GM12875 (cell line): ENCODE measurements at regions not wholly inside any gene's neighbourhood (a gene's known extent, or its start where the extent isn't known, plus 50 kb on each side); places are given as distances from the start of the nearest gene placed in this dataset.

Experiments used
- H3K4me3 ChIP-seq: one replicate; pipeline ENCODE4 v1.5.1; 2011; ENCODE audit warnings: low read depth, low read length, control low read depth
- TF ChIP-seq, protein P1 (sequence below): IDR thresholded peaks from 2 replicates; pipeline ENCODE4 v1.5.1; 2011; ENCODE audit warnings: low read depth, mild to moderate bottlenecking, control low read depth, inconsistent platforms, low read length, moderate library complexity, borderline replicate concordance; ENCODE audit not compliant: insufficient read depth

DNA sequence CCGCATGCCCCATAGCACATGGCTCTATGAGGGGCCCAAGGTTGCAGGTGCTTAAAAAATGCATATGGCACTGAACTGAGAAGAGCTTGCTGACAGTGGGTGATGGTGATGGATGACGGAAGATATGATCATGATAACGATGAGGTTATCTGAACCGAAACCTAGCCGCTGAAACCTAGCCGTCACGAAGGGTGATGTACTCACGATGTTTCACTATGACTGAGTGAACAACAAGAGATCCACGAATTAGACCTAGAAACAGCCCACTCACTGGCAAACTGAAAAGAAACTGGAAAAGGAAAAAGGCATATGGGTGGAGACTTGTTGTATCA lies 57.6 kb upstream of the BCL6 start:
- TF ChIP-seq, protein P1, sequence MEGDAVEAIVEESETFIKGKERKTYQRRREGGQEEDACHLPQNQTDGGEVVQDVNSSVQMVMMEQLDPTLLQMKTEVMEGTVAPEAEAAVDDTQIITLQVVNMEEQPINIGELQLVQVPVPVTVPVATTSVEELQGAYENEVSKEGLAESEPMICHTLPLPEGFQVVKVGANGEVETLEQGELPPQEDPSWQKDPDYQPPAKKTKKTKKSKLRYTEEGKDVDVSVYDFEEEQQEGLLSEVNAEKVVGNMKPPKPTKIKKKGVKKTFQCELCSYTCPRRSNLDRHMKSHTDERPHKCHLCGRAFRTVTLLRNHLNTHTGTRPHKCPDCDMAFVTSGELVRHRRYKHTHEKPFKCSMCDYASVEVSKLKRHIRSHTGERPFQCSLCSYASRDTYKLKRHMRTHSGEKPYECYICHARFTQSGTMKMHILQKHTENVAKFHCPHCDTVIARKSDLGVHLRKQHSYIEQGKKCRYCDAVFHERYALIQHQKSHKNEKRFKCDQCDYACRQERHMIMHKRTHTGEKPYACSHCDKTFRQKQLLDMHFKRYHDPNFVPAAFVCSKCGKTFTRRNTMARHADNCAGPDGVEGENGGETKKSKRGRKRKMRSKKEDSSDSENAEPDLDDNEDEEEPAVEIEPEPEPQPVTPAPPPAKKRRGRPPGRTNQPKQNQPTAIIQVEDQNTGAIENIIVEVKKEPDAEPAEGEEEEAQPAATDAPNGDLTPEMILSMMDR = no peak
- no peak overlapping the region for H3K4me3 ChIP-seq

DNA sequence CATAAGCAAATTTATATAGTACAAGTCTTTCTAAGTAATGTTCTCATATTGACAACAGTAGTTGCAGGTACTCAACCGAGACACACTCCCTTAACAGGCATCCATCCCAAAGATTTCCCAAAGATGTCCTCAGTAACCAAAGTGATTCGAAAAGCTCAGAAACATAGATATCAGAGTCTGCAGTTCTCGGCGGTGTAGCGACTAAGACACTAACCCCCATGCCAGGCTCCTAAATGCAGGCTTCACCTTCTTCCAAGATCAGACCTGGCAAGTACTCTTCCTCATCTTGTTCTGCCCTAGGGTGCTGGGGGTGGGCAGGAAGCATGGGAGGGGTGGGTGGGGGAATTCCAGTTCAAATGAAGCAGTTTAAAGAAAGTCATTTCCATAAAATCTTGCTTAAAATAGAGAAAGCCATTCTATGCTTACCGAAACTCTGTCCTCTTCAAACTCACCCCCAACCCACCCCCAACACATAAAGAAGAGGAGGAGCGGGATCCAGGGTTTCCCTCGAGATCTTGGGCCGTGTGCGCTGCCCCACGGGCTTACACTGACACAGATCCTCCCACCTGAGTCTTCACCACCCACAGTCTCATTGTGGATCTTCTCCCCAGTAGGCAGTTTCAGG lies 59.0 kb upstream of the BCL6 start:
- H3K4me3 ChIP-seq = no peak overlapping the region
- TF ChIP-seq, protein P1 = no peak

DNA sequence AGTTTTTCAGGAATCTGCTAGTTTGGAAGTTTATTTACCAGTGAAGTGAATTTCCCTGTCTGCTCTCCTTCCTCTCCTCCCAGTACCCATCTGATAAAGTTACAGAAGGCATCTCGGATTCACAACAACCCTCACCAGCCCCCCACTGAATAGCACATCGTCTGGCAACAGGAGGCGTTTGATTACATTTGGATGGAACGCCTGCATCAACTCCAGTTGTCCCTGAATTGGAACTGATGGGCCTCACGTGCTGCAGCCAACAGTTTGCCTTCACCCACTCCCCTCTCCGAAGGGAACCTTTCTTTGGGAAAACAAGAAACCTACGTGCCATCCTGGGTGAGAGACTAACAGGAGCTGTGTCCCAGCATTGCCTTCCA lies 59.5 kb upstream of the BCL6 start:
- TF ChIP-seq, protein P1 = no peak
- H3K4me3 ChIP-seq = no peak overlapping the region

DNA sequence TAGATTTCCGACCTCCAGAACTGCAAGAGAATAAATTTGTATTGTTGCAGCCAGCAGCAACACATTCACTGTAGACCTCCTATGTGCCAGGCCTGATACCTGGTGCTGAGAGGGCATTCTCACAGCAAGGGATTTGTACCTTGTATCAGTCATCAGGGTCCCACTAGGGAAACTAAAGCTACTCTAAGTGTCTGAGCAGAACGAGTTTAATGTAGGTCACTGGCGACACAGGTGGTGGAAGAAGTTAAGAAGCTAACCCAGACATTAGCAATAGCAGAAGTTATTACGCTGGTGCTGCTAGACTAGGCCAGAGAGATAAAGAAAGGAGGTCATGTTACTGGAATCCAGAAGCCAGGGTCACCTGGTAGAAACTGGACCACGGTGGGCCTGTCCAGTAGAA lies 60.5 kb upstream of the BCL6 start:
- no peak overlapping the region for H3K4me3 ChIP-seq
- TF ChIP-seq, protein P1 = no peak

DNA sequence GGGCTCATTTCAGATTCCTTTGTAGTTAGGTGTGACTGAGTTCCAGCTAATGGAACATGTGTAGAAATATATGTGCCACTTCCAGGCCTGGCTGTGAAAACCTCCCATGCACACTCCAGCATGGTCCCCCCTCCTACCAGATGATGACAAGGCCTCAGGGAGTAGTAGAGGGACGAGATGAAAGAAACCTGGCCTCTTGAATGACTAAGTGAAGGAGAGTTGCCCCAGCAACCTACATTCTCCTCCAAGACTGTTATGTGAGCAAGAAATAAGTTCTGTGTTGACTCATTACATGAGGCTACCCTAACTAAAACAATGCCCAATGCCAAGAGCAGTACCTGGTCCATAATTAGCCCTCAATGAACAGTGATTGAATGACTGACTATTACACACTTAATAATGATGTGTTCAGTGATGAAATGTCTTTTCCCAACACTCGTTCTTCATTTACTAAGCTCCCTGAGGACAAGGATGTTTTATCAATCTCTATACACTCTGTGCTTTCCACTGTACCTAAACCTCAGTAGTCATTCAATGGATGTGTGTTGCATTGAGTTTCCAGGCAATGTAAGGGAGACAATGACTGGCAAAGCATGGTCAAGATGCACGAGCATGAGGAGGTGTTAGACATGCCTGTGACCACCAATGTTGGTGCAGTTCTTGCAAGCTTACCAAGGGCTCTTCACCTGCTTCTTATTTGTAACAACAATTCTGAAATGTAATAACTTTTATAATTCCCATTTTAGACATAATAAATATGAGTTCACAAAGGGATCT lies 62.0 kb upstream of the BCL6 start:
- TF ChIP-seq, protein P1 = no peak
- no peak overlapping the region for H3K4me3 ChIP-seq

DNA sequence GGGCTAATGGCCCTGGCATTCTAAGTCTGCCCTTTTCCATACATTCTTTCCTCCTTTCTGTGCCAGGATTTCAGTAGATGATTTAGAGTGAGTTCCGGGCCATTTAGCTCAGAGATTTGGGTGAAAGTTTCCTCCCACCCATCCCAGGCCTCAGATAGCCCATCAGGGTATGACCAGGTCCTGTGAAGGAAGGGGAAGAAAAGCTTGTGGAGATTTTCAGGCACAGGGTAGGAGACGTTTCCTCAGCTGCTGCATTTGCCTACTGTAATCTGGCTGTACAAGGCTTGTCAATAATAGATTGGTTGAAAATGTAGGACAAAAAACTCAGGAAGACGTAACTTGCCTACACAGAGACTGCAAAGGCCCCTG lies 63.2 kb upstream of the BCL6 start:
- TF ChIP-seq, protein P1 = no peak

DNA sequence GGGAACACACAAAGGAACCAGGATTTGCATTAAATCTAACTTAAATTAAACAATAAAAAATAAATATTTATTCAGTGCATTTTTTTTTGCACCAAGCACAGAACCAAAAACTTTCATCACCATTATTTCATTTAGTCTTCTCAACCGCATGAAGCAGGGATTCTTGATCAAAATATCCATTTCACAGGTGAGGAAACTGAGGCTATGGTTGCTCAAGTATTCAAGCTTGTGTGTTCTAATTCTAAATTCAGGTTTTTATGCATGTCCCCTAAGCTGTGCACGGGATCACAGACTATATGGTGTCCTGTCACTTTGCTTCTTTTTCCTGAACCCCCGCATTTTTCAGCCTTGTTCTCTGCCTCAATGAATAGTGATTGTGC lies 64.3 kb upstream of the BCL6 start:
- TF ChIP-seq, protein P1 = no peak
- H3K4me3 ChIP-seq = no peak overlapping the region

More for the DNA sequence above, 63.2 kb upstream of the BCL6 start:
- no peak overlapping the region for H3K4me3 ChIP-seq
